ENCODE measurements at regions not wholly inside any gene's neighbourhood (a gene's known extent, or its start where the extent isn't known, plus 50 kb on each side); places are given as distances from the start of the nearest gene placed in this dataset.

- Mint-ChIP-seq H3K9me3 (no peaks in the 10 kb centered on the region), H3K4me3 (peak overlapping the region in 1 of 4 donors; percentile 51), H3K27me3 (peaks cover 19% of the 10 kb centered on the region), H3K27ac (peak overlapping the region in 1 of 3 donors; percentile 69), H3K4me1 (peaks cover 5 to 17% (median 9%) of the 10 kb centered on the region in 4 donors), H3K36me3 (no peaks in the 10 kb centered on the region)
- Histone ChIP-seq H3K4me3 (ENCODE audit: low read depth, low read length) (no peak overlapping the region), H3K27me3 (ENCODE audit: control insufficient read depth, insufficient read depth, low read length) (no peaks in the 10 kb centered on the region), H3K4me1 (ENCODE audit: control insufficient read depth, insufficient read depth, low read length, poor library complexity, severe bottlenecking) (peaks cover 20% of the 10 kb centered on the region), H3K27ac (ENCODE audit: insufficient read depth, low read length, poor library complexity, severe bottlenecking) (no peak overlapping the region), H3K9me3 (ENCODE audit: control insufficient read depth in 2 of 2, low read length in 2 of 2) (no peaks in the 10 kb centered on the region), H3K36me3 (ENCODE audit: control insufficient read depth, insufficient read depth, low read length) (no peaks in the 10 kb centered on the region)
- DNase-seq (no peak), ATAC-seq (ENCODE audit: low read depth in 2 of 2) (no peak)
These were observed 106.4 kb downstream of the BRD1 start for GRCh38 chr22:49721211-49721763.

- Mint-ChIP-seq H3K27ac (no peak overlapping the region), H3K36me3 (no peaks in the 10 kb centered on the region), H3K4me1 (peaks cover 5 to 17% (median 9%) of the 10 kb centered on the region in 4 donors), H3K9me3 (no peaks in the 10 kb centered on the region), H3K4me3 (no peak overlapping the region), H3K27me3 (peaks cover 17% of the 10 kb centered on the region)
- H3K9me3 ChIP-seq (ENCODE audit: control insufficient read depth in 2 of 2, low read length in 2 of 2) = no peaks in the 10 kb centered on the region
- peaks cover 19% of the 10 kb centered on the region for H3K4me1 ChIP-seq (ENCODE audit: control insufficient read depth, insufficient read depth, low read length, poor library complexity, severe bottlenecking)
- DNase-seq (no peak), ATAC-seq (ENCODE audit: low read depth in 2 of 2) (no peak)
- H3K36me3 ChIP-seq (ENCODE audit: control insufficient read depth, insufficient read depth, low read length) = no peaks in the 10 kb centered on the region
- H3K4me3 ChIP-seq (ENCODE audit: low read depth, low read length) = no peak overlapping the region
- H3K27me3 ChIP-seq (ENCODE audit: control insufficient read depth, insufficient read depth, low read length) = no peaks in the 10 kb centered on the region
- H3K27ac ChIP-seq (ENCODE audit: insufficient read depth, low read length, poor library complexity, severe bottlenecking) = no peak overlapping the region
These were observed 107.3 kb downstream of the BRD1 start for GRCh38 chr22:49720279-49720959.

GRCh38 chr22:49719046-49719445 is 108.6 kb downstream of the BRD1 start:
- ATAC-seq (ENCODE audit: low read depth in 2 of 2) = no peak
- H3K27ac Mint-ChIP-seq = no peak overlapping the region

GRCh38 chr22:49718396-49718795 is 109.3 kb downstream of the BRD1 start:
- Histone ChIP-seq H3K36me3 (ENCODE audit: control insufficient read depth, insufficient read depth, low read length) (no peaks in the 10 kb centered on the region), H3K4me1 (ENCODE audit: control insufficient read depth, insufficient read depth, low read length, poor library complexity, severe bottlenecking) (peaks cover under 1% of the 10 kb centered on the region), H3K27me3 (ENCODE audit: control insufficient read depth, insufficient read depth, low read length) (no peaks in the 10 kb centered on the region), H3K27ac (ENCODE audit: insufficient read depth, low read length, poor library complexity, severe bottlenecking) (no peak overlapping the region), H3K4me3 (ENCODE audit: low read depth, low read length) (no peak overlapping the region), H3K9me3 (ENCODE audit: control insufficient read depth in 2 of 2, low read length in 2 of 2) (no peaks in the 10 kb centered on the region)
- Mint-ChIP-seq H3K27me3 (peaks cover 15% of the 10 kb centered on the region), H3K9me3 (peaks cover 0 to 3% (median 0%) of the 10 kb centered on the region in 7 donors), H3K4me1 (peaks cover under 1 to 7% (median 2%) of the 10 kb centered on the region in 4 donors), H3K4me3 (no peak overlapping the region), H3K36me3 (no peaks in the 10 kb centered on the region), H3K27ac (peak overlapping the region in 1 of 3 donors; percentile 26)
- ATAC-seq (ENCODE audit: low read depth in 2 of 2) (no peak), DNase-seq (no peak)

More at GRCh38 chr22:49719046-49719445, 108.6 kb downstream of the BRD1 start:
- peaks cover 21% of the 10 kb centered on the region for H3K27me3 Mint-ChIP-seq
- Histone ChIP-seq H3K9me3 (ENCODE audit: control insufficient read depth in 2 of 2, low read length in 2 of 2) (no peaks in the 10 kb centered on the region), H3K4me3 (ENCODE audit: low read depth, low read length) (no peak overlapping the region), H3K36me3 (ENCODE audit: control insufficient read depth, insufficient read depth, low read length) (no peaks in the 10 kb centered on the region), H3K4me1 (ENCODE audit: control insufficient read depth, insufficient read depth, low read length, poor library complexity, severe bottlenecking) (peaks cover 7% of the 10 kb centered on the region), H3K27ac (ENCODE audit: insufficient read depth, low read length, poor library complexity, severe bottlenecking) (no peak overlapping the region), H3K27me3 (ENCODE audit: control insufficient read depth, insufficient read depth, low read length) (no peaks in the 10 kb centered on the region)
- no peak for DNase-seq
- no peaks in the 10 kb centered on the region for H3K36me3 Mint-ChIP-seq
- peaks cover 0 to 3% (median 0%) of the 10 kb centered on the region in 7 donors for H3K9me3 Mint-ChIP-seq
- no peak overlapping the region for H3K4me3 Mint-ChIP-seq
- H3K4me1 Mint-ChIP-seq = peaks cover 5 to 14% (median 8%) of the 10 kb centered on the region in 4 donors

- Histone ChIP-seq H3K27ac (ENCODE audit: insufficient read depth, low read length, poor library complexity, severe bottlenecking) (no peak overlapping the region), H3K27me3 (ENCODE audit: control insufficient read depth, insufficient read depth, low read length) (no peaks in the 10 kb centered on the region), H3K4me1 (ENCODE audit: control insufficient read depth, insufficient read depth, low read length, poor library complexity, severe bottlenecking) (no peaks in the 10 kb centered on the region), H3K4me3 (ENCODE audit: low read depth, low read length) (no peak overlapping the region), H3K36me3 (ENCODE audit: control insufficient read depth, insufficient read depth, low read length) (no peaks in the 10 kb centered on the region), H3K9me3 (ENCODE audit: control insufficient read depth in 2 of 2, low read length in 2 of 2) (no peaks in the 10 kb centered on the region)
- no peak overlapping the region for H3K4me3 Mint-ChIP-seq
- no peaks in the 10 kb centered on the region for H3K36me3 Mint-ChIP-seq
- ATAC-seq (ENCODE audit: low read depth in 2 of 2) (no peak), DNase-seq (no peak)
- peaks cover 0 to 3% (median 0%) of the 10 kb centered on the region in 7 donors for H3K9me3 Mint-ChIP-seq
- no peak overlapping the region for H3K27ac Mint-ChIP-seq
- H3K27me3 Mint-ChIP-seq = peaks cover 13% of the 10 kb centered on the region
- H3K4me1 Mint-ChIP-seq = peaks cover 0 to 2% (median 0%) of the 10 kb centered on the region in 4 donors
These were observed 110.3 kb downstream of the BRD1 start for GRCh38 chr22:49717322-49717919.

- Mint-ChIP-seq H3K27ac (no peak overlapping the region), H3K9me3 (peaks cover 0 to 4% (median 0%) of the 10 kb centered on the region in 7 donors), H3K4me3 (no peak overlapping the region), H3K4me1 (no peaks in the 10 kb centered on the region), H3K27me3 (peaks cover 9% of the 10 kb centered on the region), H3K36me3 (no peaks in the 10 kb centered on the region)
- Histone ChIP-seq H3K4me1 (ENCODE audit: control insufficient read depth, insufficient read depth, low read length, poor library complexity, severe bottlenecking) (no peaks in the 10 kb centered on the region), H3K36me3 (ENCODE audit: control insufficient read depth, insufficient read depth, low read length) (no peaks in the 10 kb centered on the region), H3K27me3 (ENCODE audit: control insufficient read depth, insufficient read depth, low read length) (no peaks in the 10 kb centered on the region), H3K27ac (ENCODE audit: insufficient read depth, low read length, poor library complexity, severe bottlenecking) (no peak overlapping the region), H3K9me3 (ENCODE audit: control insufficient read depth in 2 of 2, low read length in 2 of 2) (no peaks in the 10 kb centered on the region), H3K4me3 (ENCODE audit: low read depth, low read length) (no peak overlapping the region)
- DNase-seq = no peak
- no peak for ATAC-seq (ENCODE audit: low read depth in 2 of 2)
These were observed 111.2 kb downstream of the BRD1 start for GRCh38 chr22:49716441-49716840.

- no peaks in the 10 kb centered on the region for H3K36me3 ChIP-seq (ENCODE audit: control insufficient read depth, insufficient read depth, low read length)
- Mint-ChIP-seq H3K27me3 (peaks cover 14% of the 10 kb centered on the region), H3K4me3 (no peak overlapping the region), H3K36me3 (no peaks in the 10 kb centered on the region), H3K4me1 (no peaks in the 10 kb centered on the region), H3K27ac (no peak overlapping the region), H3K9me3 (peaks cover 0 to 6% (median 3%) of the 10 kb centered on the region in 7 donors)
- DNase-seq (no peak), ATAC-seq (ENCODE audit: low read depth in 2 of 2) (no peak)
- H3K27ac ChIP-seq (ENCODE audit: insufficient read depth, low read length, poor library complexity, severe bottlenecking) = no peak overlapping the region
- no peaks in the 10 kb centered on the region for H3K4me1 ChIP-seq (ENCODE audit: control insufficient read depth, insufficient read depth, low read length, poor library complexity, severe bottlenecking)
- peaks cover 1% of the 10 kb centered on the region for H3K27me3 ChIP-seq (ENCODE audit: control insufficient read depth, insufficient read depth, low read length)
- no peak overlapping the region for H3K4me3 ChIP-seq (ENCODE audit: low read depth, low read length)
- H3K9me3 ChIP-seq (ENCODE audit: control insufficient read depth in 2 of 2, low read length in 2 of 2) = no peaks in the 10 kb centered on the region
These were observed 112.2 kb downstream of the BRD1 start for GRCh38 chr22:49715450-49715849.
